ENCODE measurements at regions not wholly inside any gene's neighbourhood (a gene's known extent, or its start where the extent isn't known, plus 50 kb on each side); places are given as distances from the start of the nearest gene placed in this dataset.

GRCh38 chr4:129545599-129546278 lies 449.8 kb downstream of the C4orf33 start:
- peaks cover 2% of the 10 kb centered on the region; the same call in 1 of the 2 replicates for H3K9me3 ChIP-seq (ENCODE audit: control insufficient read depth, insufficient read depth, low read length)
- H3K36me3 ChIP-seq (ENCODE audit: control insufficient read depth, insufficient read depth, low read length), result no peaks in the 10 kb centered on the region
- H2BK5ac ChIP-seq (ENCODE audit: low read depth, low read length, poor library complexity, severe bottlenecking), result no peak overlapping the region
- intact Hi-C loops (cut with micrococcal nuclease) (no loop called here), in situ Hi-C loops (cut with MboI; ENCODE audit: low sequenced_read_pairs) (no loop called here), dilution Hi-C loops (cut with HindIII; ENCODE audit: low sequenced_read_pairs, unreplicated experiment) (no loop called here)
- H2BK120ac ChIP-seq (ENCODE audit: low read depth, low read length), result no peak overlapping the region
- H3K79me1 ChIP-seq (ENCODE audit: low read depth in 1 of 2, low read length in 2 of 2), result no peaks in the 10 kb centered on the region
- H3K4ac ChIP-seq (ENCODE audit: low read depth, low read length), result no peak overlapping the region
- no peak overlapping the region for H2BK15ac ChIP-seq (ENCODE audit: low read depth, low read length)
- no peaks in the 10 kb centered on the region for H4K20me1 ChIP-seq (ENCODE audit: insufficient read depth, low read length)
- H4K91ac ChIP-seq (ENCODE audit: insufficient read depth, low read depth, low read length), result no peak overlapping the region
- POLR2A ChIA-PET (ENCODE audit: unreplicated experiment), result no interaction called here
- H2AK9ac ChIP-seq (replicated peaks; ENCODE audit: low read depth, low read length, poor library complexity), result no peak overlapping the region
- no peak overlapping the region for H3K4me2 ChIP-seq (ENCODE audit: low read depth, low read length)
- no peak overlapping the region for H3K23ac ChIP-seq (ENCODE audit: low read depth, low read length)
- no peak overlapping the region for H3K4me3 ChIP-seq (ENCODE audit: insufficient read depth, low read depth, low read length)
- no peak overlapping the region for H4K5ac ChIP-seq (ENCODE audit: low read depth, low read length)
- H2AK5ac ChIP-seq (ENCODE audit: low read depth, low read length), result no peak overlapping the region
- no peak overlapping the region for H2AFZ ChIP-seq (replicated peaks; ENCODE audit: low read length, poor library complexity)
- DNase-seq (no peak), ATAC-seq (ENCODE audit: low read depth) (no peak)
- H3K4me1 ChIP-seq (ENCODE audit: control insufficient read depth, insufficient read depth, low read length), result no peaks in the 10 kb centered on the region
- no TSS peak for BruUV-seq (replicated peaks)
- no peaks in the 10 kb centered on the region for H3K27me3 ChIP-seq (ENCODE audit: control insufficient read depth, insufficient read depth, low read length)
- no peak overlapping the region for H3K27ac ChIP-seq (ENCODE audit: insufficient read depth, low read length)
- no peak overlapping the region for H3K9ac ChIP-seq (ENCODE audit: low read depth, low read length)
- H2BK20ac ChIP-seq (ENCODE audit: low read depth, low read length), result no peak overlapping the region
- CTCF ChIA-PET, result interaction anchor here (0.7 kb wide), 1 partner anchor 74 kb away, joined by 4 read pairs; no protein-coding TSS in a partner anchor
- no peak overlapping the region for H3K56ac ChIP-seq (ENCODE audit: extremely low read depth, insufficient read depth, low read length)
- no peak overlapping the region for H3K14ac ChIP-seq (replicated peaks; ENCODE audit: low read depth, low read length)
- peak; percentile 33; the same call in 1 of the 2 replicates for TF ChIP-seq MAFK (IDR thresholded peaks at IDR 0.05; ENCODE audit: low read depth, low read length)
- TF ChIP-seq RAD21 (IDR thresholded peaks at IDR 0.05; ENCODE audit: low read length), result no peak
- H3K18ac ChIP-seq (ENCODE audit: low read depth, low read length), result no peak overlapping the region
- H4K8ac ChIP-seq (ENCODE audit: low read depth in 2 of 2, low read length in 2 of 2), result no peak overlapping the region
- no CpG with 5 or more reads among the region's 5 CpGs for whole genome bisulfite sequencing, 2 experiments (ENCODE audit: extremely low coverage in 2 of 2, insufficient read length in 1 of 2)
- H3K9me1 ChIP-seq (ENCODE audit: insufficient read depth, low read length), result no peaks in the 10 kb centered on the region

All from IMR-90 (cell line).